Heart right ventricle (tissue), 16 donors: ENCODE measurements at regions not wholly inside any gene's neighbourhood (a gene's known extent, or its start where the extent isn't known, plus 50 kb on each side); places are given as distances from the start of the nearest gene placed in this dataset.

Experiments
- ATAC-seq, 8 donors: fragments of 200-7000 bp; cut with Tn5 transposase; one replicate each; pipeline ENCODE4 v1.9.1; 2020; ENCODE audit warnings: mild to moderate bottlenecking in 8 of 8, moderate library complexity in 8 of 8, moderate number of reproducible peaks in 1 of 8
- DNase-seq, 2 donors: peaks; one replicate each; pipeline ENCODE4 v3.0.0-alpha.2; 2020
- H3K27ac ChIP-seq, 10 donors: fragments of 200-600 bp; sonication (generic) in 2 of 10; one replicate each; pipeline versions ENCODE4 v1.5.0 to v1.8.0; 2020 to 2022; ENCODE audit warnings: mild to moderate bottlenecking in 3 of 10
- H3K27me3 ChIP-seq, 7 donors: fragments of 200-600 bp; one replicate each; pipeline ENCODE4 v1.8.0; 2021 to 2022; ENCODE audit warnings: mild to moderate bottlenecking in 2 of 7
- H3K36me3 ChIP-seq, 9 donors: fragments of 200-600 bp; sonication (generic) in 1 of 9; one replicate each; pipeline versions ENCODE4 v1.5.0 to v1.8.0; 2020 to 2022; ENCODE audit warnings: mild to moderate bottlenecking in 2 of 9
- H3K4me1 ChIP-seq, 9 donors: fragments of 200-600 bp; sonication (generic) in 1 of 9; one replicate each; pipeline versions ENCODE4 v1.5.0 to v1.8.0; 2020 to 2022; ENCODE audit warnings: mild to moderate bottlenecking in 4 of 9
- H3K4me3 ChIP-seq, 10 donors: fragments of 200-600 bp; sonication (generic) in 2 of 10; one replicate each; pipeline versions ENCODE4 v1.5.0 to v1.8.0; 2020 to 2022; ENCODE audit warnings: mild to moderate bottlenecking in 7 of 10, moderate library complexity in 2 of 10
- H3K9me3 ChIP-seq, 11 donors: fragments of 200-600 bp in 10 of 11; sonication (generic) in 2 of 11; one replicate each; pipeline versions ENCODE4 v1.5.0 to v1.8.0; 2013 to 2022; ENCODE audit warnings: mild to moderate bottlenecking in 2 of 11, control low read depth in 1 of 11, moderate library complexity in 1 of 11
- WGBS, 2 donors: extraction: QIAGEN DNeasy Blood & Tissue Kit; methylation state at CpG; one replicate each; pipeline ENCODE4 v1.1.7; 2013; ENCODE audit warnings: inconsistent platforms in 1 of 2; 5-methylcytosine and 5-hydroxymethylcytosine counted together
- intact Hi-C, 10 donors: fragments of 100-400 bp; cut with DNase I; formaldehyde crosslinking; loops; one replicate each; pipeline versions ENCODE4 v1.11.1 to v1.14.2; 2022
- TF ChIP-seq, protein P1 (sequence below), 9 donors: fragments of 200-600 bp; sonication (generic) in 2 of 9; IDR thresholded peaks; one replicate each; pipeline versions ENCODE4 v1.5.0 to v1.8.0; 2021 to 2022; ENCODE audit warnings: antibody characterized with exemption in 9 of 9, mild to moderate bottlenecking in 5 of 9, moderate library complexity in 1 of 9
- donor health status: Arrhythmogenic right ventricular cardiomyopathy.
- donor health status: ischemic (EF 13 %, LVEDD 7.1; RV severe dilation, severe dysfunction).
- donor health status: healthy with polysubstance abuse.
- donor health status: DM: no; HTN: yes; CAD: no.
- donor health status: DM: no; HTN: no; CAD: no.
- donor health status: ischemic (EF 25% LVEDD 6.9; RV normal size, moderate dysfunction).
- donor health status: ischemic (EF 25% LVEDD 5.7; RV mildly dilated, moderate dysfunction).
- donor health status: healthy.
- donor health status: DM: yes; HTN: yes; CAD: no.
- donor health status: Ischemic cardiomyopathy.
- donor health status: ischemic (EF 35%, LVEDD 5.7; RV mildly dilated, moderate dysfunction).
- donor health status: nonischemic (EF 11% LVEDD 7.7; RV severe dilation, severe dysfunction).
- donor health status: DM: yes; HTN: yes; CAD: no.
- donor health status: PGD.
- donor health status: ischemic (EF 29% LVEDD 5.4; RV normal size, mild dysfunction).
- donor health status: nonischemic (EF 23%, LVEDD 6.1; RV moderate dilation, normal function).

DNA sequence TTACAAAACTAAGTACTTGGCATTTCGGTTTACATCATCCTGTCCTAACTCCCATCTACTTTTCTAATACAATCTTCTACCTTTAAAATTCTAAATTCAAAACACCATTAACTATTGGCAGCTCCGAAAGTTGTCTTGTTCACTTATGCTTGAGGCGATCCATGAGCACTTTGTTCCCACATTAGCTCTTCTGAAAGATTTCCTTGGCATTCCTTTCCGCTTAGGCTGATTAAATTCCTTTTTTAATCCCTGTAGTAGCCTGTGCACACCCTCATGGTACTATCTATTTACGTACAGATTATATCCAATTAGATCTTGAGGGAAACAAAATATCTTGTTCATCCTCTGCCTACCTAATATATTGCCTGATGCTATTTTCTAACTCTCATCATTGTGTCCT, 480.7 kb downstream of the PRKD1 start:
- TF ChIP-seq, protein P1, sequence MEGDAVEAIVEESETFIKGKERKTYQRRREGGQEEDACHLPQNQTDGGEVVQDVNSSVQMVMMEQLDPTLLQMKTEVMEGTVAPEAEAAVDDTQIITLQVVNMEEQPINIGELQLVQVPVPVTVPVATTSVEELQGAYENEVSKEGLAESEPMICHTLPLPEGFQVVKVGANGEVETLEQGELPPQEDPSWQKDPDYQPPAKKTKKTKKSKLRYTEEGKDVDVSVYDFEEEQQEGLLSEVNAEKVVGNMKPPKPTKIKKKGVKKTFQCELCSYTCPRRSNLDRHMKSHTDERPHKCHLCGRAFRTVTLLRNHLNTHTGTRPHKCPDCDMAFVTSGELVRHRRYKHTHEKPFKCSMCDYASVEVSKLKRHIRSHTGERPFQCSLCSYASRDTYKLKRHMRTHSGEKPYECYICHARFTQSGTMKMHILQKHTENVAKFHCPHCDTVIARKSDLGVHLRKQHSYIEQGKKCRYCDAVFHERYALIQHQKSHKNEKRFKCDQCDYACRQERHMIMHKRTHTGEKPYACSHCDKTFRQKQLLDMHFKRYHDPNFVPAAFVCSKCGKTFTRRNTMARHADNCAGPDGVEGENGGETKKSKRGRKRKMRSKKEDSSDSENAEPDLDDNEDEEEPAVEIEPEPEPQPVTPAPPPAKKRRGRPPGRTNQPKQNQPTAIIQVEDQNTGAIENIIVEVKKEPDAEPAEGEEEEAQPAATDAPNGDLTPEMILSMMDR (IDR thresholded peaks at IDR 0.05) = no peak
- ATAC-seq = no peak
- Histone ChIP-seq H3K4me3 (no peak overlapping the region), H3K9me3 (no peaks in the 10 kb centered on the region), H3K27me3 (no peaks in the 10 kb centered on the region), H3K27ac (no peak overlapping the region), H3K36me3 (no peaks in the 10 kb centered on the region), H3K4me1 (no peaks in the 10 kb centered on the region)
- intact Hi-C loops = no loop called here
- DNase-seq = no peak
- WGBS, 2 donors = 59 to 64% methylated on average over 5 of the region's 5 CpGs

- WGBS, 2 donors = 74 to 80% methylated on average over 2 of the region's 2 CpGs
- TF ChIP-seq, protein P1 (IDR thresholded peaks at IDR 0.05) = no peak
- Histone ChIP-seq H3K27ac (no peak overlapping the region), H3K4me1 (no peaks in the 10 kb centered on the region), H3K36me3 (no peaks in the 10 kb centered on the region), H3K27me3 (no peaks in the 10 kb centered on the region), H3K9me3 (no peaks in the 10 kb centered on the region), H3K4me3 (no peak overlapping the region)
- intact Hi-C loops = no loop called here
- no peak for ATAC-seq
- DNase-seq = no peak
These were observed 475.7 kb downstream of the PRKD1 start for GRCh38 chr14:29451941-29452340.

DNA sequence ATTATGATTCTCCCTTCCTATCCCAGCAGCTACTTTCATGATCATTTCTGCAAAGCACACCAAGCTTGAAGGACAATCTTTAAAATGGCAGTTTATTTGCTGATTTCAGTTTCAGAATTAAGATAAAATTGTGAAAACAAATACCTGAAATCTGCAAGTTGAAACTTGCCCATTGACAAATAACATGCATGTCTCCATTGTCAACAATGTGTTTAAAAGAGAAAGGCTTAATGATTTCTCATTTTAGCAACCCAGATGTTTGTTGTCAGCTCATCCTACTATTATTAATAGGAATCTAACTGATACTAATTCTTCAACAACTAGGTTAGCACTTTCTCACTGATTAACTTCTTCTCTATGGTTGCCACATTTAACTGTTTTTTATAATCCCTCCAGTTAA, 474.6 kb downstream of the PRKD1 start:
- Histone ChIP-seq H3K36me3 (no peaks in the 10 kb centered on the region), H3K27ac (no peak overlapping the region), H3K4me1 (no peaks in the 10 kb centered on the region), H3K9me3 (no peaks in the 10 kb centered on the region), H3K4me3 (no peak overlapping the region), H3K27me3 (no peaks in the 10 kb centered on the region)
- DNase-seq = no peak
- TF ChIP-seq, protein P1 (IDR thresholded peaks at IDR 0.05) = no peak
- ATAC-seq = no peak
- intact Hi-C loops = no loop called here

GRCh38 chr14:29454026-29454693, 473.5 kb downstream of the PRKD1 start:
- TF ChIP-seq, protein P1 (IDR thresholded peaks at IDR 0.05) = no peak
- intact Hi-C loops = no loop called here
- no peak overlapping the region for H3K4me3 ChIP-seq
- no peaks in the 10 kb centered on the region for H3K9me3 ChIP-seq
- H3K4me1 ChIP-seq = no peaks in the 10 kb centered on the region
- WGBS, 2 donors = 63 to 67% methylated on average over 4 of the region's 4 CpGs
- ATAC-seq (no peak), DNase-seq (no peak)
- no peaks in the 10 kb centered on the region for H3K36me3 ChIP-seq
- H3K27ac ChIP-seq = no peak overlapping the region
- no peaks in the 10 kb centered on the region for H3K27me3 ChIP-seq
